ENCODE measurements at regions not wholly inside any gene's neighbourhood (a gene's known extent, or its start where the extent isn't known, plus 50 kb on each side); places are given as distances from the start of the nearest gene placed in this dataset.

GRCh38 chr10:20962165-20962564 lies 65.1 kb upstream of the NEBL start:
- H3K56ac ChIP-seq (replicated peaks; ENCODE audit: insufficient read length, low read depth, low read length): no peak overlapping the region
- H3K27me3 ChIP-seq (replicated peaks in 1 of 4; ENCODE audit: control insufficient read depth in 3 of 4, extremely low read depth in 1 of 4, insufficient read depth in 3 of 4, low read length in 3 of 4): peaks cover 0 to 1% (median 0%) of the 10 kb centered on the region in 4 experiments; a peak in 1 of 7 replicates
- H4K91ac ChIP-seq (replicated peaks; ENCODE audit: insufficient read length, low read length): no peak overlapping the region
- peaks cover 0 to 8% (median 3%) of the 10 kb centered on the region in 4 experiments; a peak in 4 of 7 replicates for H3K4me1 ChIP-seq (replicated peaks in 1 of 4; ENCODE audit: control insufficient read depth in 3 of 4, insufficient read depth in 4 of 4, low read length in 3 of 4)
- no peaks in the 10 kb centered on the region for H3K23me2 ChIP-seq (ENCODE audit: low read depth, low read length)
- no peak overlapping the region for H4K5ac ChIP-seq (ENCODE audit: insufficient read length, low read depth, low read length)
- no peaks in the 10 kb centered on the region for H3K79me2 ChIP-seq (ENCODE audit: control insufficient read depth in 1 of 2, insufficient read depth in 2 of 2, low read length in 2 of 2)
- no peak overlapping the region for H3K27ac ChIP-seq (ENCODE audit: low read depth, low read length)
- FAIRE-seq: no peak
- ChIA-PET CTCF (ENCODE audit: partially characterized antibody) (interaction anchor here (0.6 to 1.3 kb wide), 3 partner anchors 59 to 1418 kb away, joined by 3 to 4 read pairs (median 4); no protein-coding TSS in a partner anchor), POLR2A (ENCODE audit: partially characterized antibody) (no interaction called here)
- no peaks in the 10 kb centered on the region for H4K20me1 ChIP-seq (replicated peaks in 1 of 2; ENCODE audit: control insufficient read depth in 1 of 2, insufficient read depth in 2 of 2, low read length in 2 of 2)
- no peak overlapping the region for H2BK20ac ChIP-seq (ENCODE audit: low read length)
- H3K79me1 ChIP-seq (ENCODE audit: low read depth, low read length): no peaks in the 10 kb centered on the region
- H2BK15ac ChIP-seq (ENCODE audit: low read length): no peak overlapping the region
- no peak overlapping the region for H3K9ac ChIP-seq (replicated peaks in 1 of 4; ENCODE audit: extremely low read depth in 1 of 4, low read depth in 3 of 4, low read length in 3 of 4)
- no peak overlapping the region for H3K4ac ChIP-seq (replicated peaks; ENCODE audit: insufficient read length, low read depth, low read length)
- no peaks in the 10 kb centered on the region for H3K36me3 ChIP-seq (ENCODE audit: control insufficient read depth in 2 of 4, insufficient read depth in 4 of 4, low read length in 3 of 4)
- DNase-seq (ENCODE audit: low read depth in 1 of 2, low spot score in 2 of 2): no peak
- H2BK5ac ChIP-seq (ENCODE audit: low read depth, low read length): no peak overlapping the region
- no peaks in the 10 kb centered on the region; a peak in 1 of 4 replicates for H3K9me3 ChIP-seq (ENCODE audit: insufficient read depth in 2 of 2, low read depth in 1 of 2, low read length in 1 of 2)
- no peak overlapping the region for H2BK12ac ChIP-seq (ENCODE audit: low read depth, low read length)
- no peak overlapping the region for H3K4me2 ChIP-seq (ENCODE audit: insufficient read depth in 1 of 2, low read depth in 2 of 2, low read length in 2 of 2)
- 85% methylated on average over 3 of the region's 3 CpGs; no CpG with 5 or more reads in 1 of the 2 experiments for WGBS, 2 experiments (ENCODE audit: extremely low coverage in 1 of 2, insufficient coverage in 1 of 2, insufficient read length in 1 of 2, insufficient replicate concordance in 2 of 2, low coverage in 1 of 2, low lambda C conversion rate in 2 of 2, missing lambda C conversion rate in 1 of 2)
- no peak overlapping the region for H3K23ac ChIP-seq (ENCODE audit: insufficient read length)
- no peak overlapping the region for H3K4me3 ChIP-seq (ENCODE audit: extremely low read depth in 1 of 4, insufficient read depth in 2 of 4, low read depth in 3 of 4, low read length in 4 of 4)
- H3K14ac ChIP-seq (ENCODE audit: insufficient read length): no peak overlapping the region
- no peak overlapping the region for H2AK5ac ChIP-seq (ENCODE audit: low read depth, low read length)
- H4K8ac ChIP-seq (ENCODE audit: extremely low read depth, insufficient read depth, low read length): no peak overlapping the region
- H2AFZ ChIP-seq (ENCODE audit: low read length): no peak overlapping the region
- no peak overlapping the region for H2BK120ac ChIP-seq (replicated peaks; ENCODE audit: low read depth, low read length)
- H3K18ac ChIP-seq (ENCODE audit: extremely low read depth, low read length): no peak overlapping the region
- TF ChIP-seq BACH1 (IDR thresholded peaks at IDR 0.05; ENCODE audit: low read length) (no peak), TCF12 (IDR thresholded peaks at IDR 0.05; ENCODE audit: low read depth, low read length) (no peak), JUN (IDR thresholded peaks at IDR 0.05; ENCODE audit: low read depth, low read length) (no peak), SP1 (IDR thresholded peaks at IDR 0.05; ENCODE audit: low read depth, low read length) (no peak), TEAD4 (IDR thresholded peaks at IDR 0.05; ENCODE audit: low read depth, low read length) (no peak), POLR2A (IDR thresholded peaks at IDR 0.05; ENCODE audit: control extremely low read depth in 1 of 2, low read depth in 2 of 2, low read length in 2 of 2) (no peak), RFX5 (IDR thresholded peaks at IDR 0.05; ENCODE audit: borderline replicate concordance, low read depth, low read length) (no peak), CTCF (IDR thresholded peaks at IDR 0.05; ENCODE audit: control extremely low read depth in 1 of 3, insufficient read depth in 1 of 3, low read depth in 1 of 3, low read length in 3 of 3) (no peak), PHF8 (conservative IDR thresholded peaks at IDR 0.05; ENCODE audit: low read depth, low read length) (no peak), NANOG (IDR thresholded peaks at IDR 0.05; ENCODE audit: insufficient read depth, low read depth, low read length, poor library complexity, severe bottlenecking) (no peak), TAF1 (IDR thresholded peaks at IDR 0.05; ENCODE audit: low read depth, low read length) (no peak), BCL11A (IDR thresholded peaks at IDR 0.05; ENCODE audit: low read depth in 2 of 2, low read length in 2 of 2) (no peak), SUZ12 (IDR thresholded peaks at IDR 0.05; ENCODE audit: low read length) (no peak)
